Lower lobe of right lung (tissue), 2 donors: ENCODE measurements at regions not wholly inside any gene's neighbourhood (a gene's known extent, or its start where the extent isn't known, plus 50 kb on each side); places are given as distances from the start of the nearest gene placed in this dataset.

ENCODE experiments used
- ATAC-seq, 2 donors: fragments of 200-7000 bp; cut with Tn5 transposase; one replicate each; pipeline ENCODE4 v1.9.1; 2020 to 2022; ENCODE audit warnings: mild to moderate bottlenecking in 2 of 2, moderate library complexity in 2 of 2
- DNase-seq: peaks from one replicate; pipeline ENCODE4 v3.0.0-alpha.2; 2020
- H3K27ac ChIP-seq: fragments of 200-600 bp; one replicate; pipeline ENCODE4 v1.8.0; 2022
- H3K27me3 ChIP-seq: fragments of 200-600 bp; one replicate; pipeline ENCODE4 v1.8.0; 2022; ENCODE audit warnings: low read depth
- H3K36me3 ChIP-seq: fragments of 200-600 bp; one replicate; pipeline ENCODE4 v1.8.0; 2022; ENCODE audit warnings: mild to moderate bottlenecking
- H3K4me1 ChIP-seq: fragments of 200-600 bp; one replicate; pipeline ENCODE4 v1.8.0; 2022
- H3K4me3 ChIP-seq: fragments of 200-600 bp; one replicate; pipeline ENCODE4 v1.8.0; 2022; ENCODE audit warnings: mild to moderate bottlenecking
- H3K9me3 ChIP-seq: fragments of 200-600 bp; one replicate; pipeline ENCODE4 v1.8.0; 2022
- CTCF ChIP-seq: fragments of 200-600 bp; IDR thresholded peaks from one replicate; pipeline ENCODE4 v1.8.0; 2022; ENCODE audit warnings: antibody characterized with exemption, mild to moderate bottlenecking
- intact Hi-C: fragments of 100-400 bp; cut with DNase I; formaldehyde crosslinking; loops from one replicate; pipeline ENCODE4 v1.11.0; 2022
- donor health status: DM: no; HTN: yes; CAD: no; lungs with severe emphysema.

GRCh38 chr5:53246042-53246836 lies 136.7 kb upstream of the MOCS2 start:
- DNase-seq (no peak), ATAC-seq (no peak)
- H3K27me3 ChIP-seq: no peaks in the 10 kb centered on the region
- H3K9me3 ChIP-seq: no peaks in the 10 kb centered on the region
- H3K4me1 ChIP-seq: no peaks in the 10 kb centered on the region
- no peak overlapping the region for H3K4me3 ChIP-seq
- H3K27ac ChIP-seq: no peak overlapping the region
- intact Hi-C loops: no loop called here
- no peaks in the 10 kb centered on the region for H3K36me3 ChIP-seq
- no peak for TF ChIP-seq CTCF

- Histone ChIP-seq H3K27me3 (no peaks in the 10 kb centered on the region), H3K9me3 (no peaks in the 10 kb centered on the region), H3K27ac (no peak overlapping the region), H3K4me1 (no peaks in the 10 kb centered on the region), H3K36me3 (no peaks in the 10 kb centered on the region), H3K4me3 (no peak overlapping the region)
- no peak for TF ChIP-seq CTCF
- intact Hi-C loops: no loop called here
- peak in 1 of 2 donors; percentile 27 for ATAC-seq
- DNase-seq: no peak
Observed at GRCh38 chr5:53249529-53250200, 140.1 kb upstream of the MOCS2 start.

GRCh38 chr5:53250201-53250550 lies 140.6 kb upstream of the MOCS2 start:
- Histone ChIP-seq H3K27ac (no peak overlapping the region), H3K9me3 (no peaks in the 10 kb centered on the region), H3K27me3 (no peaks in the 10 kb centered on the region), H3K4me3 (no peak overlapping the region), H3K36me3 (no peaks in the 10 kb centered on the region), H3K4me1 (no peaks in the 10 kb centered on the region)
- ATAC-seq: no peak
- intact Hi-C loops: no loop called here
- TF ChIP-seq CTCF: no peak
- DNase-seq: no peak

- no peaks in the 10 kb centered on the region for H3K9me3 ChIP-seq
- no peak for ATAC-seq
Observed at GRCh38 chr5:53253421-53253871, 143.9 kb upstream of the MOCS2 start.

GRCh38 chr5:53256746-53257145 lies 147.2 kb upstream of the MOCS2 start:
- Histone ChIP-seq H3K4me1 (no peaks in the 10 kb centered on the region), H3K27ac (no peak overlapping the region), H3K27me3 (no peaks in the 10 kb centered on the region), H3K4me3 (no peak overlapping the region), H3K36me3 (no peaks in the 10 kb centered on the region), H3K9me3 (no peaks in the 10 kb centered on the region)
- ATAC-seq (no peak), DNase-seq (no peak)
- no peak for TF ChIP-seq CTCF
- intact Hi-C loops: no loop called here

More at GRCh38 chr5:53253421-53253871, 143.9 kb upstream of the MOCS2 start:
- H3K4me3 ChIP-seq: no peak overlapping the region
- no peak for TF ChIP-seq CTCF
- no peaks in the 10 kb centered on the region for H3K4me1 ChIP-seq
- intact Hi-C loops: no loop called here
- no peaks in the 10 kb centered on the region for H3K27me3 ChIP-seq
- H3K27ac ChIP-seq: no peak overlapping the region
- no peak for DNase-seq
- no peaks in the 10 kb centered on the region for H3K36me3 ChIP-seq
